Parathyroid adenoma (tissue), 2 donors: ENCODE measurements at regions not wholly inside any gene's neighbourhood (a gene's known extent, or its start where the extent isn't known, plus 50 kb on each side); places are given as distances from the start of the nearest gene placed in this dataset.

ENCODE experiments used
- H2AFZ ChIP-seq: fragments of 300-600 bp; sonication (generic); one replicate; pipeline ENCODE4 v1.7.0; 2017; ENCODE audit warnings: antibody characterized with exemption, mild to moderate bottlenecking
- H3K27ac ChIP-seq: fragments of 300-600 bp; sonication (generic); one replicate; pipeline ENCODE4 v1.7.0; 2017
- H3K27me3 ChIP-seq: fragments of 300-600 bp; sonication (generic); one replicate; pipeline ENCODE4 v1.7.0; 2017; ENCODE audit warnings: low read length; ENCODE audit not compliant: control insufficient read depth, insufficient read depth
- H3K36me3 ChIP-seq: fragments of 300-600 bp; sonication (generic); one replicate; pipeline ENCODE4 v1.7.0; 2017; ENCODE audit warnings: low read length; ENCODE audit not compliant: control insufficient read depth, insufficient read depth
- H3K4me1 ChIP-seq: fragments of 300-600 bp; sonication (generic); one replicate; pipeline ENCODE4 v1.7.0; 2017; ENCODE audit warnings: control low read depth
- H3K4me2 ChIP-seq: fragments of 300-600 bp; sonication (generic); one replicate; pipeline ENCODE4 v1.7.0; 2017; ENCODE audit warnings: low read length
- H3K4me3 ChIP-seq: fragments of 300-600 bp; sonication (generic); one replicate; pipeline ENCODE4 v1.7.0; 2017; ENCODE audit warnings: low read depth, low read length
- H3K79me2 ChIP-seq: fragments of 300-600 bp; sonication (generic); one replicate; pipeline ENCODE4 v1.7.0; 2017; ENCODE audit warnings: control low read depth
- H3K9ac ChIP-seq: fragments of 300-600 bp; sonication (generic); one replicate; pipeline ENCODE4 v1.7.0; 2017; ENCODE audit warnings: mild to moderate bottlenecking
- H3K9me3 ChIP-seq: fragments of 300-600 bp; sonication (generic); one replicate; pipeline ENCODE4 v1.7.0; 2017; ENCODE audit warnings: low read length; ENCODE audit not compliant: control insufficient read depth
- TF ChIP-seq, protein P1 (sequence below): fragments of 300-600 bp; sonication (generic); IDR thresholded peaks from one replicate; pipeline ENCODE4 v1.7.0; 2017; ENCODE audit warnings: antibody characterized with exemption, mild to moderate bottlenecking
- donor health status: primary hyperparathyroidism.

DNA sequence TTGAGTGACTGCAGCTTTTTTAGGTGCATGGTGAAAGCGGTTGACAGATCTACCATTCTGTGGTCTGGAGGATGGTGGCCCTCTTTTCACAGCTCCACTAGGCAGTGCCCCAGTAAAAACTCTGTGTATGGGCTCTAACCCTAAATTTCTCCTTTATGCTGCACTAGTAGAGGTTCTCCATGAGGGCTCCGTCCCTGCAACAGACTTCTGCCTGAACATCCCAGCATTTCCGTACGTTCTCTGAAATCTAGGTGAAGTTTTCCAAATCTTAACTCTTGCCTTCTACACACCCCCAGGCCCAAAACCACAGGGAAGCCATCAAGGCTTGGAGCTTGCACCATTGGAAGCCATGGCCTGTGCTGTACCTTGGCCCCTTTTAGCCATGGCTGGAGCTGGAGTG lies 1898.1 kb upstream of the NUDT12 start:
- no peak overlapping the region for H3K9ac ChIP-seq
- no peak overlapping the region for H3K4me3 ChIP-seq
- no peaks in the 10 kb centered on the region for H3K36me3 ChIP-seq
- H3K4me1 ChIP-seq: no peaks in the 10 kb centered on the region
- H2AFZ ChIP-seq: no peak overlapping the region
- no peak overlapping the region for H3K27ac ChIP-seq
- TF ChIP-seq, protein P1, sequence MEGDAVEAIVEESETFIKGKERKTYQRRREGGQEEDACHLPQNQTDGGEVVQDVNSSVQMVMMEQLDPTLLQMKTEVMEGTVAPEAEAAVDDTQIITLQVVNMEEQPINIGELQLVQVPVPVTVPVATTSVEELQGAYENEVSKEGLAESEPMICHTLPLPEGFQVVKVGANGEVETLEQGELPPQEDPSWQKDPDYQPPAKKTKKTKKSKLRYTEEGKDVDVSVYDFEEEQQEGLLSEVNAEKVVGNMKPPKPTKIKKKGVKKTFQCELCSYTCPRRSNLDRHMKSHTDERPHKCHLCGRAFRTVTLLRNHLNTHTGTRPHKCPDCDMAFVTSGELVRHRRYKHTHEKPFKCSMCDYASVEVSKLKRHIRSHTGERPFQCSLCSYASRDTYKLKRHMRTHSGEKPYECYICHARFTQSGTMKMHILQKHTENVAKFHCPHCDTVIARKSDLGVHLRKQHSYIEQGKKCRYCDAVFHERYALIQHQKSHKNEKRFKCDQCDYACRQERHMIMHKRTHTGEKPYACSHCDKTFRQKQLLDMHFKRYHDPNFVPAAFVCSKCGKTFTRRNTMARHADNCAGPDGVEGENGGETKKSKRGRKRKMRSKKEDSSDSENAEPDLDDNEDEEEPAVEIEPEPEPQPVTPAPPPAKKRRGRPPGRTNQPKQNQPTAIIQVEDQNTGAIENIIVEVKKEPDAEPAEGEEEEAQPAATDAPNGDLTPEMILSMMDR: no peak
- H3K4me2 ChIP-seq: no peak overlapping the region
- H3K9me3 ChIP-seq: no peaks in the 10 kb centered on the region
- H3K79me2 ChIP-seq: no peaks in the 10 kb centered on the region
- H3K27me3 ChIP-seq: no peaks in the 10 kb centered on the region

- no peaks in the 10 kb centered on the region for H3K79me2 ChIP-seq
- H3K4me3 ChIP-seq: no peak overlapping the region
- no peaks in the 10 kb centered on the region for H3K9me3 ChIP-seq
- no peaks in the 10 kb centered on the region for H3K36me3 ChIP-seq
- no peak overlapping the region for H3K27ac ChIP-seq
- H3K9ac ChIP-seq: no peak overlapping the region
- H3K27me3 ChIP-seq: no peaks in the 10 kb centered on the region
- H3K4me1 ChIP-seq: no peaks in the 10 kb centered on the region
- no peak overlapping the region for H2AFZ ChIP-seq
- H3K4me2 ChIP-seq: no peak overlapping the region
- TF ChIP-seq, protein P1: no peak
These were observed 1890.7 kb upstream of the NUDT12 start for GRCh38 chr5:105453216-105453807.

DNA sequence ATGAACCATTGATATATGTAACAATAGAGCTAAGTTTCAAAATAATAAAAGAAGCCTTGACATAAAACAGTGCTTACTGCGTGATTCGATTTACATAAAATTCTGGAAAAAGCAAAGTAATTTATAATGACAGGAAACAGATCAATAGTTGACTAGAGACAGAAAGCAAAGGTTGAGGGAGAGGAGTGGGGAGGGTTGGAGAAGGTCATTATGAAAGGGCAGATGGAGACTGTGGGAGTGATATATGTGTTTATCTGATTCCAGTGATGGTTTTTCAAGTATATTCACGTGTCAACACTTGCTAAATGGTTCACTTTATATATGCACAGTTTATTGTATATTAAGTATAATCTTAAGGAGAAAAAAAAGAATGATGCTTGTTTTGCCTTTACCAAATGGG lies 1885.7 kb upstream of the NUDT12 start:
- H3K9me3 ChIP-seq: no peaks in the 10 kb centered on the region
- no peaks in the 10 kb centered on the region for H3K27me3 ChIP-seq
- no peaks in the 10 kb centered on the region for H3K36me3 ChIP-seq
- H2AFZ ChIP-seq: no peak overlapping the region
- TF ChIP-seq, protein P1: no peak
- no peak overlapping the region for H3K4me2 ChIP-seq
- H3K27ac ChIP-seq: no peak overlapping the region
- no peak overlapping the region for H3K9ac ChIP-seq
- H3K4me3 ChIP-seq: no peak overlapping the region
- no peaks in the 10 kb centered on the region for H3K79me2 ChIP-seq
- H3K4me1 ChIP-seq: no peaks in the 10 kb centered on the region

DNA sequence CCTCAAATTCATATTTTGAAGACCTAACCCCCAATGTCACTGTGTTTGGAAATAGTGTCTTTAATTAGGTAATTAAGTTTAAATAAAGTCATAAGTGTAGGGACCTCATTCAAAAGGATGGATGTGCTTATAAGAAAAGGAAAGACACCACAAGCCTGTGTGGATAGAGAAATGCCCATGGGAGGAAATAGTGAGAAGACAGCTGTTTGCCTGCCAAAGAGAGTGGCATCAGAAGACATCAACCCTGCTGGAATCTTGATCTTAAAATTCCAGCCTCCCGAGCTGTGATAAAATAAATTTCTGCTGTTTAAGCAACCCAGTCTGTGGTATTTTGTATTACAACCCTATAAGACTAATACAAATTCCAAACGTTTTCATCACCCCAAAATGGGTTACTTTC lies 1867.9 kb upstream of the NUDT12 start:
- no peak overlapping the region for H3K9ac ChIP-seq
- no peaks in the 10 kb centered on the region for H3K9me3 ChIP-seq
- H3K4me2 ChIP-seq: no peak overlapping the region
- H3K27me3 ChIP-seq: no peaks in the 10 kb centered on the region
- H3K4me3 ChIP-seq: no peak overlapping the region
- no peaks in the 10 kb centered on the region for H3K79me2 ChIP-seq
- H3K27ac ChIP-seq: no peak overlapping the region
- H3K4me1 ChIP-seq: no peaks in the 10 kb centered on the region
- H2AFZ ChIP-seq: no peak overlapping the region
- no peaks in the 10 kb centered on the region for H3K36me3 ChIP-seq
- TF ChIP-seq, protein P1: no peak
